Hepatocyte (in vitro differentiated cells): ENCODE measurements at regions not wholly inside any gene's neighbourhood (a gene's known extent, or its start where the extent isn't known, plus 50 kb on each side); places are given as distances from the start of the nearest gene placed in this dataset.

Experiments used
- CTCF ChIP-seq: fragments of 200-600 bp; sonication (generic); IDR thresholded peaks from 2 replicates; pipeline ENCODE4 v1.5.1; 2016; ENCODE audit warnings: antibody characterized with exemption, mild to moderate bottlenecking; ENCODE audit not compliant: poor library complexity
- EZH2 ChIP-seq: fragments of 200-600 bp; sonication (generic); IDR thresholded peaks from 2 replicates; pipeline ENCODE4 v1.6.1; 2016; ENCODE audit warnings: antibody characterized with exemption, mild to moderate bottlenecking, borderline replicate concordance
- EZH2phosphoT487 ChIP-seq: fragments of 200-600 bp; sonication (generic); IDR thresholded peaks from one replicate; pipeline ENCODE4 v1.6.1; 2018; ENCODE audit warnings: antibody characterized with exemption, mild to moderate bottlenecking, low read depth, moderate library complexity; ENCODE audit not compliant: unreplicated experiment, severe bottlenecking

- TF ChIP-seq CTCF (no peak), EZH2 (no peak), EZH2phosphoT487 (no peak)
These were observed 106.5 kb downstream of the MICALL2 start for GRCh38 chr7:1352656-1353271.
